GM12874 (cell line): ENCODE measurements at regions not wholly inside any gene's neighbourhood (a gene's known extent, or its start where the extent isn't known, plus 50 kb on each side); places are given as distances from the start of the nearest gene placed in this dataset.

Source experiments
- TF ChIP-seq, protein P1 (sequence below): IDR thresholded peaks from 2 replicates; pipeline ENCODE4 v1.5.1; 2011; ENCODE audit warnings: low read depth, mild to moderate bottlenecking, control low read depth, low read length, moderate library complexity; ENCODE audit not compliant: insufficient read depth

- TF ChIP-seq, protein P1, sequence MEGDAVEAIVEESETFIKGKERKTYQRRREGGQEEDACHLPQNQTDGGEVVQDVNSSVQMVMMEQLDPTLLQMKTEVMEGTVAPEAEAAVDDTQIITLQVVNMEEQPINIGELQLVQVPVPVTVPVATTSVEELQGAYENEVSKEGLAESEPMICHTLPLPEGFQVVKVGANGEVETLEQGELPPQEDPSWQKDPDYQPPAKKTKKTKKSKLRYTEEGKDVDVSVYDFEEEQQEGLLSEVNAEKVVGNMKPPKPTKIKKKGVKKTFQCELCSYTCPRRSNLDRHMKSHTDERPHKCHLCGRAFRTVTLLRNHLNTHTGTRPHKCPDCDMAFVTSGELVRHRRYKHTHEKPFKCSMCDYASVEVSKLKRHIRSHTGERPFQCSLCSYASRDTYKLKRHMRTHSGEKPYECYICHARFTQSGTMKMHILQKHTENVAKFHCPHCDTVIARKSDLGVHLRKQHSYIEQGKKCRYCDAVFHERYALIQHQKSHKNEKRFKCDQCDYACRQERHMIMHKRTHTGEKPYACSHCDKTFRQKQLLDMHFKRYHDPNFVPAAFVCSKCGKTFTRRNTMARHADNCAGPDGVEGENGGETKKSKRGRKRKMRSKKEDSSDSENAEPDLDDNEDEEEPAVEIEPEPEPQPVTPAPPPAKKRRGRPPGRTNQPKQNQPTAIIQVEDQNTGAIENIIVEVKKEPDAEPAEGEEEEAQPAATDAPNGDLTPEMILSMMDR: no peak
Observed at GRCh38 chr2:105631922-105632321, 112.8 kb upstream of the NCK2 start.

- TF ChIP-seq, protein P1: no peak
Observed at GRCh38 chr2:105631011-105631410, 113.7 kb upstream of the NCK2 start.

- TF ChIP-seq, protein P1: no peak
Observed at GRCh38 chr2:105629634-105630033, 115.1 kb upstream of the NCK2 start.

GRCh38 chr2:105627534-105627933 lies 117.2 kb upstream of the NCK2 start:
- TF ChIP-seq, protein P1: no peak

DNA sequence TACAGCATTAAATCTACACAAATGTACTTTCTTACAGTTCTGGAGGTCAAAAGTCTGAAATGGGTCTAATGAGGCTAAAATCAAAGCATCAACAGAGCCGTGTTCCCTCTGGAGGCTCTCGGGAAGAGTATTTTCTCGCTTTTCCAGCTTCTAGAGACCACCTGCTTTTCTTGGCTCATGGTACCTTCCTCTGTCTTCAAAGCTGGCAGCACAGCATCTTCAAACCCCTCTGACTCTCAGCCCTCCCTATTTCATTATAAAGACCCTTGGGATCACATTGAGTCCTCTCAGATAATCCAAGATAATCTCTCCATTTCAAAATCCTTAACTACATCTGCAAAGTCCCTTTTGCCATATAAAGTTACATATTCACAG lies 117.8 kb upstream of the NCK2 start:
- TF ChIP-seq, protein P1: no peak

GRCh38 chr2:105626212-105626965 lies 118.3 kb upstream of the NCK2 start:
- TF ChIP-seq, protein P1: no peak

DNA sequence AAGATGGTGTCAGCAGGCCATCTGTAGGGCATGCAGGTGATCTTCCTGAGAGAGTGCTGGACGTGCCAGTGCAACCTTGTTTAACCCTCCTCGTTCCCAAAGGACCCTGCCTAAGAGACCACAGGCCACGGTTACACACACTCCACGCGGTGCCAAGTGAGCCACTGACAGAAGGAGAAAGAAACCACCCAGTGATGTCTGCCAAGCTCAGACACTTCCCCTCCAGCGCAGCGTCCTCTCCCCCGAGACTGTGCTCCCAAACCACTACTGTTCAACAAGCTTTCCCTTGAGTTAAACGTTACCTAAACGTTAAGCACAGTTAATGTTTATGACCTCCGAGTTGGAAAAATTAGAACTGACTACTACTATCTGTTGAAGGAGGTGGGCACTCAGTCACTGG lies 119.1 kb upstream of the NCK2 start:
- TF ChIP-seq, protein P1: no peak
